ENCODE measurements at regions not wholly inside any gene's neighbourhood (a gene's known extent, or its start where the extent isn't known, plus 50 kb on each side); places are given as distances from the start of the nearest gene placed in this dataset.

DNA sequence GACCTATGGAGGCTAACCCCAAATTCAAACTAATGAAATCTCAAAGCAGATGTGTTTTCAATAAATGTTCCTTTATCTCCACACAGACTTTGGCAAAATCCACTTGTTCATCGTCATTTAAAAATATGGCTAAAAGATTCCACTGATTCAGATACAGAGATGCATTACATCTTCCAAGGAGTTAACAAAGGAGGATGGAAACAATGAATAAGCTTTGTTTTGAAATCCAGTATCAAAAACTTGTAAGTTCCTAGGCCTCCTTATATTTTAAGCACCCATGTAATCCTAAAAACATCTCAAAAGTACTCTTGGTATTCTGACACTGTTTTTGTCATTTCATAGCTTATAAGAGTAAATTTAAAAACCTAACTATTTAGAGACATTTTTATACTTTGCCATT is 345.6 kb upstream of the ACTBL2 start:
- TF ChIP-seq POLR2A (IDR thresholded peaks at IDR 0.05) (no peak), EP300 (IDR thresholded peaks at IDR 0.05) (no peak), POLR2AphosphoS5 (IDR thresholded peaks at IDR 0.05) (no peak)
- TF ChIP-seq, protein P1, sequence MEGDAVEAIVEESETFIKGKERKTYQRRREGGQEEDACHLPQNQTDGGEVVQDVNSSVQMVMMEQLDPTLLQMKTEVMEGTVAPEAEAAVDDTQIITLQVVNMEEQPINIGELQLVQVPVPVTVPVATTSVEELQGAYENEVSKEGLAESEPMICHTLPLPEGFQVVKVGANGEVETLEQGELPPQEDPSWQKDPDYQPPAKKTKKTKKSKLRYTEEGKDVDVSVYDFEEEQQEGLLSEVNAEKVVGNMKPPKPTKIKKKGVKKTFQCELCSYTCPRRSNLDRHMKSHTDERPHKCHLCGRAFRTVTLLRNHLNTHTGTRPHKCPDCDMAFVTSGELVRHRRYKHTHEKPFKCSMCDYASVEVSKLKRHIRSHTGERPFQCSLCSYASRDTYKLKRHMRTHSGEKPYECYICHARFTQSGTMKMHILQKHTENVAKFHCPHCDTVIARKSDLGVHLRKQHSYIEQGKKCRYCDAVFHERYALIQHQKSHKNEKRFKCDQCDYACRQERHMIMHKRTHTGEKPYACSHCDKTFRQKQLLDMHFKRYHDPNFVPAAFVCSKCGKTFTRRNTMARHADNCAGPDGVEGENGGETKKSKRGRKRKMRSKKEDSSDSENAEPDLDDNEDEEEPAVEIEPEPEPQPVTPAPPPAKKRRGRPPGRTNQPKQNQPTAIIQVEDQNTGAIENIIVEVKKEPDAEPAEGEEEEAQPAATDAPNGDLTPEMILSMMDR (IDR thresholded peaks at IDR 0.05), result no peak
